Ammon's horn (tissue), 1 donor: ENCODE measurements at regions not wholly inside any gene's neighbourhood (a gene's known extent, or its start where the extent isn't known, plus 50 kb on each side); places are given as distances from the start of the nearest gene placed in this dataset.
A peak's percentile ranks its signal among the peaks of the same experiment; 100 is the strongest.

Experiments
- DNase-seq: peaks from one replicate; pipeline ENCODE4 v3.0.0-alpha.2; 2016; ENCODE audit warnings: low spot score

DNA sequence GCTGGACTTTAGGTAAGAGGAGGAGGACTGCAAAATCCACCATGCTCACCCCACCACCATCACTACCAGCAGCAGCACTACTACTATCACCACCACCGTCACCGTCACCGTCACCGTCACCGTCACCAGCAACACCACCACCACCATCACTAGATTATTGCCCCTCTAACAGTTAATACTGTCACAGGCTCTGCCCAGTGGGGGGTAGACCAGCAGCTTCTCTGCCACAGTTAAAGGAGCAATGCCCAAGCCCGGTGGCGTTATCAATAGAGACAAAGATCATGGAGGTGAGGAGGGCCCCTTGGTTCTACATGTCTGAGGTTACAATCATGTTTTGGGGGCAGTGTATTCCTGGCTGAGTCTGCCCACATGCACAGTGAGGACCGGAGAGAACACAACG is 184.4 kb upstream of the DYNLRB2 start:
- no peak for DNase-seq

DNA sequence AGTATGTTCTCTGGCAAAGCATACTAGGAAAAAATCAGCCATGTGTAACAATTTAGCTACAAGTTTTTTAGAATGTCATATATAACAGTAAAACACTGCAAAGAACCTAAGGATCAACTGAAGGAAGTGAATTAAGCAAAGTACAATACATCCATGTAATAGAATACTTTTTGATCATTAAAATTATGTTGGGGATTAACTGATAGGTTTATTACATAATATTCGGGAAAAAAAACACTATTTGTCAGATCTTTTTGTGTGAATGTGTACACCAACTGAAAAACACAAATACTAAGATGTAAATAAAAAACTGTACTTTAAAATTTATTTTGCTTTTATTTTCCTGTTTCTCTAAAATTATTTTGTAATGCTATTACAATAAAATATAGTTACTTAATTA is 185.5 kb upstream of the DYNLRB2 start:
- DNase-seq, result no peak

DNA sequence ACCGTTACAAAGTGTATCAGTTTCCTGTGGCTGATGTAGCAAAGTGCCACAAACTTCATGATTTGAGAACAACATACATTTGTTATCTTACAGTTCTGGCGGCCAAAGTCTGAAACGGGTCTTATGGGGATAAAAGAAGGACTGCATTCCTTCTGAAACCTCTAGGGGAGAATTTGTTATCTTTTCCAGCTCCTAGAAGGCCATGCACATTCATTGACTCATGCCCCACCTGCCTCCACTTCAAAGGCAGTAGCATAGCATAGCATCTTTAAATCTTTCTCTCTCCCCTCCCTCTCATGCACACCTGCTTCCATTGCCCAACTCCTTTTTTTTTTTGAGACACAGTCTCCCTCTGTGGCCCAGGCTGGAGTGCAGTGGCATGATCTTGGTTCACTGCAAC is 190.7 kb upstream of the DYNLRB2 start:
- no peak for DNase-seq

DNA sequence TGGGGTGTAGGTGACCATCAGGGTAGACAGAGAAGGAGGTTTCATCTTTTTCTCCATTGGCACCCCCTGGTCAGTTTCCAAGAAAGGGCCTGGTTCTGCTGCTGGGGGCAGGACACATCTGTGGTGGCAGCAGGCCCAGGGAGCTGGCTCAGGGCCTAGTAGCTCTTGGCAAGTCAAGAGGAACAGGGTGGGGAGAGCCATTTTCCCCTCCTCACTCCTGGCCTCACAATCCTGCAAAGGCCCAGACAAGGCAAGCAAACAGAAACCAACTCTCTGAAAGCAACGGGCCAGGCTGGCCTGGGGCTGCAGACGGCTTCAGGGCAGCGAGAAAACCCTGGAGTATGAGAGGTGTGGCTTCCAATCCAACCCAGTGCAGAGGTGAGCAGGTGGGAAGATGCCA is 192.9 kb upstream of the DYNLRB2 start:
- peak; percentile 69 for DNase-seq

DNA sequence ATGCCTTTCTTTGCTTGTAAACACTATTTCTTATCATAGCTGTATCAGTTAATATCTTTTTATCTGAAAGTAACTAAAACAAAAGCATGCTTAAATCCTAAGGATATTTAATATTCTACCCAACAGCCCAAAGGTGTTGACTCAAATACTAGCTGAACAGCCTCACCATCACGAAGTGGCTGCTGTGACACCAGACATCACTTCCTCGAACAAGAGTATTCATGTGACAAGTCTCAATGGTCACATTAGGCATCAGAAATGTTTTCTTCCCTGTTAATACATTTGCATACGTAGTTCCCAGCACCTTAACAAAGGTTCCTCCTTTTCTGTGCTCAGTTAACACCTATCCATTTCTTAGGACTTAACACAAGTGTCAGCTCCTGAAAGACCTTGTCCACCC is 193.8 kb upstream of the DYNLRB2 start:
- no peak for DNase-seq

DNA sequence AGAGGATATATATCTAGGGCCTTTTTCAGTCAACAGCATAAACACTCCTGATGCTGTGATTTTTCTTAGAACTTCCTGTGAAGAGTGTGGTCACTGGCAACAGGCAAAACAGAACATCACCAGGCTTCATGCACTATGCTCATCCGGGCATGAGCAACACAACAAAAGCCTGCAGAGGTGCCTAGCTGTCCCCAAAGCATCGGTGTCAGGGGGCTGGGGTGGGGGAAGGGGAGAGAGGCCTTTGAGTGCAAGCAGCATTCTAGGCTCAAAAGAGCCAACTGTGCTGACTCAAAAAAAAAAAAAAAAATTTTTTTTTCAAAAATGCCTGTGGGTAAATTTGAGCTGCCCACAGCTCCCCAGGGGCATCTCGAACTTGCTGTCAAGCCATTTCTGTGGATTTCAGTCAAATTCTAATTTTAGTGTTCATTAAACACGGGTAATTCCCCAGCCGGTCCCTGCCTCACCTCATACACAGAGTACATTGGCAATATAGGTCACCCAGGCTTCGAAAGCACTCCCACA is 194.6 kb upstream of the DYNLRB2 start:
- no peak for DNase-seq

DNA sequence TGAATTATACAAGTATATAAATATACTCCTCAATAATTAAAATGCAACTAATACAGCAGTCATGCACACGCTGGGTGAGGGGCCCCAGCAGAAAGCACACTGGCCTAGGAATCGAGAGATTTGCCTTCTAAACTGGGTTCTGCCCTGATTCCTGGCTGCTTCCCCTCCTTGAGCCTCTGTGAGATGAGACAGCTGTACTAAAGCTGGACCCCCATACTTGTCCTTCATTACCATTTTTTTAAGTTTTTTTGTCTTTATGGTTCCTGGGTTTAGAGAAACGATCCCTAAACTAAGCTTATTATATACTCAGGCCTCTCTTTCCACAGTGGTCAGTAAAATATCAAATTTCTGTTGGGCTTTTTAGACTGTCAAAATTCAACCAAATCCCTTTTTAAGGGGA is 195.1 kb upstream of the DYNLRB2 start:
- DNase-seq, result no peak

DNA sequence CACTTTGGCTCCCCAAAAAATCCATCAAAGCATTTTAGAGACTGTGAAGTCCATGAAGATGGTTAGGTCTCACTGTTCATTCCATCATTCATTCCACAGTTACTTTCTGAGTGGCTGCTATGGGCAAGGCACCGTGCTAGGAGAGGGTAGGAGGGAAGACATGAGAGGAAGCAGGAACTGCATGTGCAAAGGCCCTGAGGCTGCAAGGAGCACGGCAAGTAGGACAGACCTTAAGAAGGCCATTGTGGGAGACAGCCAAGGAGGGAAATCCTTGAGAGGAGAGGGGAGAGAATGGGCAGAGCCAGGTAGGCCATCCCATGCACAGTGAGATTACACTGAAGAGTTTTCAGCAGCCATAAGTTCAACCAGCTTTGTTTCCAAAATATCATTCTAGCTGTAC is 196.2 kb upstream of the DYNLRB2 start:
- DNase-seq, result no peak

DNA sequence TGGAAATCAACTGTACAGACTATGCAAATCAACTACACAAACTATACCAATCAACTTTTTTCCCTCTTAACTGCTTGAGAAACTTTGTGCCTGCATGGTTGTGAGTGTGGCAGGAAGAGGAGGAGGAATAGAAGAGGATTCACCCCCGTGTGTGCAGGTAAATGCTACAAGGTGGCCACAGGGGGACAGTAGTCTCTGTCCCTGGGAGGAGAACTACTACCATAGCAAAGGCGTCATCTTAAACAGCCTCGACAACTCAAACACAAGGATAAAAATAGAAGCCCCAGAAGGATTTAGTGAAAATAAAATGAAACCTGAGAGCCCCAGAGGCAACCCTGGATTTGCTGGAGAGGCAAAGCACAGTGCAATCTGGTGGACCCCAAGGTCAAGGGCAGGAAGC is 199.5 kb upstream of the DYNLRB2 start:
- no peak for DNase-seq

DNA sequence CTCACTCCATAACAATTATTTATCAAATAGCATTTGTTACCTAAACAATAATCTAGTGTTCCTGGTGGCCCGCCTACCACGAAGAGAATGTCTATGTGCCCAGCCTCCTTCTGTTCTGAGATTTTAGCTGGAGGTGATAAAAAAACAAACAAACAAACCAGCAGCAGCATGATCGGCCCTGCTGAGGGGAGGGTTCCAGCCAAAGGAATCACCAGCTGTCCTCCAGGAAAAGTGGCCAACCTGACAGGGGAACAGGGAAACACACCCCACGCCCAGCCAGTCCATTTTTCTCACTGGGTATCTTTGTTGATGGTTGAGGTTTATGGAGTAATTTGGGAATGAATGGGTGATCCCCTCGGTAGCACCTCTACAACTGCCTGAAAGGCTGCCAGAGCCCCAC is 203.0 kb upstream of the DYNLRB2 start:
- DNase-seq, result no peak

DNA sequence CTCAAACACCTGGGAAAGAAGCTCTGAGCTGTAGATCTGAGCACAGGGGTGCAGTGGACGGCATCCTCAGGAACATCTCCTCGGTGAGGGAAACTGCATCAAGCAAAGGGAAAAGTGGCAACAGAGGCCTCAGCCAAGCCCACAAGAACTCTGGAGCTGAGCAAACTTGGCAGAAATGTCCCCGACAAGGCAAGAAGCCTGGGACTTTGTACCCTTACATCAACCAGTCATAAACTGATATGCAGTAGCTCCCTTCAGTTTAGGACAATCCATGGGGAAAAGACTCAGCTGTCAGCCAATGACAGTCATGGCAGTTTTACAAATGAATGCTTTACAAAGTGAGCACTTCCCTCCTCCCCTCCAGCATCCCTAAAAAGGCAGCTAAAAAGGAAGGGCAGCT is 210.0 kb upstream of the DYNLRB2 start:
- no peak for DNase-seq

DNA sequence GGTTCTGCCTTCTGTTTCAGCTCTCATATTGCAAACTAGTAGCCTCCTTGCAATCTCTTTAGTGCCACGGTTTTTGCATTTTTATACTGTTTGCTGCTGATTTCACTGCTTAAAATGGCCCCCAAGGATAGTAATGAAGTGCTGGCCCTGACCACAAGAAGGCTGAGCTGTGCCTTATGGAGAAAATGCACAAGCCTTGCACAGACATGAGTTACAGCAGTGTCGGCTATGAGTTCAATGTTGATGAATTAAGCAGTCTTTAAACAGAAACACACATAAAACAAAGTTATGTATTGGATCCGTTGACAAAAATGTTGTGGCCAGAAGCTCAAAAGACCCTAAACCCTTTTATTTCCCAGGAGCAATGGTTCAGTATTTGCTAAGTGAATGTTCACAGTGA is 210.6 kb upstream of the DYNLRB2 start:
- DNase-seq, result no peak

DNA sequence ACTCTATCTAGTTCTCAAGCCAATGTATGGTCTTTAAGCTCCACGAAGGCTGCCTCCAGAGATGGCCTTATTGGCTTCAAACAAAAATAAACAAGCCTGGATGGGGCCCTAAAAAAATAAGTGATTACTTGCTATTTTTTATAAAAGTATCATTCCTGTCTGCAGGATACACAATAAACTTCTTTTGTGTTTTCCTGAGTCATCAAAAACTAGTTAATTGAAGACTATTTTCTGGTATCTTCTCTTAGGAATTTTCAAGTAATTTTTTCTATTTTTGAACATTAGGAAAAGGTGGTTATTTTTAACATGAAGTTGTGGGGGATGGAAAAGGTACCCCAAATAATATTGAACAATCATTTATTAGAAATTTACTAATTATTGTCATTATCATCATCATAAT is 213.1 kb upstream of the DYNLRB2 start:
- DNase-seq, result no peak

DNA sequence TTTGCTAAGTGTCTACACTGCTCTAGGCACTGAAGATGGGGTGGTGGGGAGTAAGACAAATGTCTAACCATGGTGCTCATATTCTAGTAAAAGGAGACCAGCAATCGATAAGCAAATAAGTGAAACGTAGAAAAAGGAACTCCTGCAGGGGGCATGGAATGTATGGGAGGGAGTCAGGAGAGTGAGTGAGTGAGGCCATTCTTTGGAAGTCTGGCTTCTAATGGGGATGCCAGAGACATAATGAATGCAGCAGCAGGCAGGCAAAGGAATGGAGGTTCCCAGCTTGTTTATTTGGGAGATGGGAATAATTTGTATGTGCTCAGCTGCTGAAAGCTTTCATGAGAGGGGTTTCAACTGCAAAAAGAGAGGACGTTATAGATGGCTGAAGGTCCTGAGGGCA is 216.4 kb upstream of the DYNLRB2 start:
- DNase-seq, result no peak

DNA sequence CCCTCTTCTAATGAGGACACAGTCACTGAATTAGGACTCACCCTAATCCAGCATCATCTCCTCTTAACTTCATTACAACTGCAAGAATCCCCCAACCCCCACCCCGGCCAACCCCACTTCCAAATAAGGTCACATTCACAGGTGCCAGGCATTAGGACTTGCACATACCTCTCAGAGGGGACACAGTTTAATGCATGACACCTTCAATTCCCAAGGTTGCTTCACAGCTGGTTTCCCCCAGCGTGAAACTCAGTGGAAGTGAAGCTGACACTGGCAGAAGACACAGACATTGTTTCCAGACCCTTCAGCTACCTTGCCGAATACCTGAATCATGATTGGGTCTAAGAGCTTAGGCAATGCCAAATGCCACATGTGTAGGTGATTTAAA is 217.0 kb upstream of the DYNLRB2 start:
- DNase-seq, result no peak

DNA sequence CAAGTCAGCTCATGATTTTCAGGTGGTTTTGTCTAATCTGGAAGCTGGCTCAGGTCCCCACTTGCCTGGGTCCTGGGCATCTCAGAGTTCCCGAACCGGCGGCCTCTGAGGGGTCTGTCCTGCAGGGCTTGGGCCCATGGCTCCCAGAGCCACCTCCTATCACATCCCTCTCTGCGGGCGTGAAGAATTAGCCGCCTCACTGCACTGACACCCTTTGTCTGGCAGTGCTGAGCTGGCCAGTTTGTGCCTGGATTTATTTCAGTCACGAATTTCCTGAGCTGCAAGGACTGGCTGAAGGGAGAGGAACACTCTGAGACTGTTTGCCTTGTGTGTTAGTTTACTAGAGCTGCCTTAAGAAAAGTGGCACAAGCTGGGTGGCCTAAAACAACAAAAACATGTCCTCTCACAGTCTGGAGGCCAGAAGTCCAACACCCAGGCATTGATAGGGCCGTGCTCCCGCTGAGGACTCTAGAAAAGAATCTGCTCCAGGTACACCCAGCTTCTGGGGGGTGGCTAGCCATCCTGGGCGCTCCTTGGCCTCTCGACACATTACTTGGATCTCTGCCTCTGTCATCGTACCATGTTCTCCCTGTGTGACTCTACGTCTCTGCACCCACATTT is 217.5 kb upstream of the DYNLRB2 start:
- peak; percentile 64 for DNase-seq

DNA sequence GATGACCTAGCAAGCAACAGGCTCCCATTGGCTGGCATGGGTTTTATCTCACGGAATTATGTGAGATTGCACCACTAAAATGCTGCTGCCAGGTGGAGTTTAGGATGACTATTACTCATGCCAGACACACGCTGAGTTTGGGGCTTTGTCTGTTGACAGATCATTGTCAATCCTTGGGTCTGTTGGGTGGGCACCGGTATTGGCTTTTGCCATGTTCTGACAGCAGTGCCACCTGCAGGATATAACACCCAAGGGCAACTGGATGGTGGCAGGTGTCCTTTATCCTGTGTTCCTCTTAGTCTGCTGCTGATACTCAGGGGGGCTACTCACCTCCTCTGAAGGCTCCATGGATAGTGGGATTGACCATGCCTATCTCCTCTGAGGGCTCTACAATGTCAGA is 221.6 kb upstream of the DYNLRB2 start:
- DNase-seq, result no peak

DNA sequence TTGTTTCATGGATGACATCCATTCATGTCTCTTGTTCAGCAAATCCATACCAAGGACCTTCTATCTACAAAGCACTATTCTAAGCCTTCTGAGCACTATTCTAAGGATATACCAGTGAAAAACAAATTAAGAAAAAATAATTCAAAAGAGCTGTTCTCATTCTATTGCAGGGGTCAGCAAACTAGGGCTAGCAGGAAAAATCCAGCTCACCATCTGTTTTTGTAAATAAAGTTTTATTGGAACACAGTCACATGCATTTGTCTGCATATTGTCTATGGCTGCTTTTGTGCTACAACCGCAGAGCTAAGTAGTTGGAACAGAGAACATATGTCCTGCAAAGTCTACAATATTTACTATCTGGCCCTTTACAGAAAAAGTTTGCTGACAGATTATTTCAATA is 222.7 kb upstream of the DYNLRB2 start:
- DNase-seq, result no peak

DNA sequence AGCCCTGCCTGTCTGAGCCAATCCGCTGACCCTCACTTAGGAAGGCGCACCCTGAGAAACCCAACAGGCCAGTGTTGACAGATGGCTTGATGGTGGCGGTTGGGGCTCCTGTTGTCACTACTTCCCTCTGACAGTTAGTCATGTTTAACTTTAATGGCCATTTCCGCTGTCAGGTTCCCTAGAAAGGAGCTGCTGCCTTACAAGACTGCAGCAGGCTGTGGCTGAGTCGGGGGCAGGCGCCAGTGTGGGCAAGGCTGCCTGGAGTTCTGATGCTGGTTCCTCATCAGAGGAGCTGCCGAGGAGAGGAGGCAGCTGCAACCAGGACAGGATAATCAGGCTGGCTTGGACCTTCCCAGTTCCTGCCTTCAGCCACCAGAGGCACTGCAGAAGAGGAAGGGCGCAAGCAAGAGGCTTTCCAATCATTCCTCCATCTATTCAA is 223.2 kb upstream of the DYNLRB2 start:
- no peak for DNase-seq

DNA sequence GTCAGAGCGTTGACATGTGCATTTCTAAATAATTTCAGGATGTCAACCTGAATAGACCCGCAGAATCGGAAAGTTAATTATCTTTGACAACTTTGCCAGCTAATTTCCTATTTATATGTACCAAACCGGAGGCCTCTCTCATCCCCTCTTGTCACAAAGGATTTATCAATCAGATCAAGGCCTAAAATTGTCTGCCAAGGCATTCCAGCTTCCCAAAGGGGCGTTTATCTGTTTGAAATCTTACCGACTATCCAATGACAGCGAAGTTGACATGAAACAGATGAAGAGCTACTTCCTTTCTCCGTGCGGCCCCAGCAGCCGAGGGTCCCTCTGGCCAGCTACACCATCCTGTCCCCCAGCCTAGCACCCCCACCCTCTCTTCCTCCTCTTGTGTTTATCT is 223.7 kb upstream of the DYNLRB2 start:
- DNase-seq, result no peak

DNA sequence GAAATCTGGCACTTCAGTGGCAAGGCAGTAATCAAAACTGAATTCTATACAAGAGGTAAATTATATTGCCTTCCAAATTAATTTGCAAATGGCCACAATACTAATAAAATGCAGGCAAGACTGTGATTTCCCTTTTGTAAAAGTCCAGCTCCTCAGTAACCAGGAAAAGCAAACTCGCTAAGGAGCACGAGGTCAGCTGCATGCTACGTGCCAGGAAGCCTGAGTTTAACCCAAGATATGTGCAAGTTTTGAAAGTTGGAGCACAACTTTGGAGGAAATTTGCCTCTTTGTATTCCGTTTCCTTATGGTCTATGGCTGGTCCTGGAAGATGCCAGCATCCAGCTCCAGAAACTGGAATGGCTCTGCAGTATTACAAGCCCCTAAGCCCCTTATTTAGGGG is 226.8 kb upstream of the DYNLRB2 start:
- DNase-seq, result no peak

DNA sequence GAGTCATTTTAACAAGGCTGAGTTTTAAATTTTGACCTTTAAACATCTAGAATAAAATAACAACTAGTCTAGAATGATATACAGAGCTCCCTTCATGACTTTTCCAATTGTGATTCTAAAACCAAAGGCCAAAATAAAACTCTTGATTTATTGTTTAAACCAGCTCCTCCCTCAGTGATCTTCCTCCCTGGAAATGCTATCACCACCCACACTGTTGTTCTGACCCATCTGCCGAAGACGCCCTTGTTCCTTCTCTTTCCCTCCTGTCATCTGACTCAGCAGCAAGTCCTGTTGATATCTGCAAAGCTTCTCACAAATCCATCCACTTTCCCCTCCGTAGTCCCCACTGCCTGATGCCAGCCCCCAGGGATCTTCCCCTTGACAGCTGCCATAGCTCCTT is 231.6 kb upstream of the DYNLRB2 start:
- peak; percentile 25 for DNase-seq

DNA sequence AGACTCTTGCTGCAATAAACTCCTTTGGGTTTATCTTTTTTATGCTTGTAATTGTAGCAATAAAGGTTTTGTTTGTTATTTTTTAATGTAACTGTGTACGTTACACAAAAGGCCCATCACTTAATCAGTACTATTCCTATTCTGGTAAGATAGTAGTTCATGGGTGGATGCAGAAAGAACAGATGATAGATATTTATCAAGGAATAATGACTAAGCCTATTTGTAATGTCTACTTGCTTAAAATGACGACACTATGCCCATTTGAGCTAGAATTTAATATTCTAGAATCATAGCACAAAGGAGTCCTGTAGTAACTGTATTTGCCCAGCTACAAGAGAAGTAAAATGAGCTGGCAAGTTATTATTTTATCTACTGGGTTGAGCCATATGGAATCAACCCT is 235.4 kb upstream of the DYNLRB2 start:
- DNase-seq, result no peak

DNA sequence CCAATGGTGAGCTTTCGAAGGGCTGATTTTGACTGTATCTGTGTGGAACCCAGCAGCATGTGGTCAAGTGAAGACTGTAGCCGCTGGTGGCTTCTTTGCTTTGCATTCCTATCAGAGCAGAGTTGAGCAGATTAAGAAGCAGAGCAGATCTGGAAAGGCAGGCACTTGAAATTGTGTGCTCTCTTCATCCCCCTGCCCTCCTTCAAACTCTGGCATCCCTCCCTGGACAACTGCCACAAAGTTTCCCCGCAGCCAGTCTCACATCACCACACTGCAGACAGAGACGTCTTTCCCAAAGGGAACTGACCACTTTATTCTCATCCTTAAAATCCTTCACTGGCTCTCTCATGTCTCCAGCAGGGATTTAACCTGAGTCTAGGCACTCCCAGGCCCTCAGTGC is 237.1 kb upstream of the DYNLRB2 start:
- no peak for DNase-seq

DNA sequence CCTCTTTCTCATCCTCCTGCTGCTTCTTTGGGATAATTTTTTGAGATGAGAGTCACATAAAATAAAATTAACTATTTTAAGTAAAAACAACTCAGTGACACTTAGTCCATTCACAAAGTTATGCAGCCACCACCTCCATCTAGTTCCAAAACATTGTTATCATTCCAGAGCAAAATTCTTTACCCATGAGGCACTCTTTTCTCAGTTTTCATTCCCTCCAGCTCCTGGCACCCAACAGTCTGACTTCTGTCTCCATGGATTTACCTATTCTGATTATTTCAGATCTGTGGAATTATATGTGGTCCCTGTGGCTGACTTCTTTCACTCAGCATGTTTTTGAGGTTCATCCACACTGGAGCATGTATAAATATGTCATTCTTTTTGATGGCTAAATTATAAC is 239.9 kb upstream of the DYNLRB2 start:
- DNase-seq, result no peak
